ENCODE measurements at regions not wholly inside any gene's neighbourhood (a gene's known extent, or its start where the extent isn't known, plus 50 kb on each side); places are given as distances from the start of the nearest gene placed in this dataset.
A peak's percentile ranks its signal among the peaks of the same experiment; 100 is the strongest.

GRCh38 chr6:112821476-112821875 lies 474.3 kb downstream of the RFPL4B start:
- DNase-seq, result no peak

GRCh38 chr6:112822769-112823168 lies 475.6 kb downstream of the RFPL4B start:
- DNase-seq, result no peak

GRCh38 chr6:112827793-112828192 lies 480.7 kb downstream of the RFPL4B start:
- no peak for DNase-seq

- no peak for DNase-seq
These were observed 483.9 kb downstream of the RFPL4B start for GRCh38 chr6:112831022-112831421.

- DNase-seq, result no peak
These were observed 486.5 kb downstream of the RFPL4B start for GRCh38 chr6:112833581-112834131.

GRCh38 chr6:112835078-112835477 lies 487.9 kb downstream of the RFPL4B start:
- DNase-seq, result no peak

GRCh38 chr6:112839525-112839961 lies 492.4 kb downstream of the RFPL4B start:
- no peak for DNase-seq

GRCh38 chr6:112841553-112842329 lies 494.6 kb downstream of the RFPL4B start:
- DNase-seq, result no peak

- no peak for DNase-seq
These were observed 495.2 kb downstream of the RFPL4B start for GRCh38 chr6:112842330-112842685.

- no peak for DNase-seq
These were observed 499.6 kb downstream of the RFPL4B start for GRCh38 chr6:112846681-112847080.

- DNase-seq, result no peak
These were observed 504.0 kb downstream of the RFPL4B start for GRCh38 chr6:112851146-112851545.

- no peak for DNase-seq
These were observed 506.0 kb downstream of the RFPL4B start for GRCh38 chr6:112853162-112853561.

GRCh38 chr6:112863753-112864152 lies 516.6 kb downstream of the RFPL4B start:
- DNase-seq, result no peak

GRCh38 chr6:112865131-112865530 lies 518.0 kb downstream of the RFPL4B start:
- DNase-seq, result no peak

- no peak for DNase-seq
These were observed 527.8 kb downstream of the RFPL4B start for GRCh38 chr6:112874881-112875280.

GRCh38 chr6:112877134-112878100 lies 530.3 kb downstream of the RFPL4B start:
- DNase-seq, result peak; percentile 91

GRCh38 chr6:112879920-112880413 lies 532.8 kb downstream of the RFPL4B start:
- DNase-seq, result peak; percentile 98

- peak; percentile 59 for DNase-seq
These were observed 533.9 kb downstream of the RFPL4B start for GRCh38 chr6:112881027-112881426.

GRCh38 chr6:112881828-112882780 lies 535.0 kb downstream of the RFPL4B start:
- DNase-seq, result no peak

- DNase-seq, result no peak
These were observed 536.0 kb downstream of the RFPL4B start for GRCh38 chr6:112883095-112883494.

GRCh38 chr6:112886415-112886814 lies 539.3 kb downstream of the RFPL4B start:
- DNase-seq, result no peak

GRCh38 chr6:112887424-112887823 lies 540.3 kb downstream of the RFPL4B start:
- DNase-seq, result peak; percentile 57

Data from islet precursor cell (in vitro differentiated cells).